CD4-positive, alpha-beta T cell treated with Interleukin-6 for 4 hours (primary cell): ENCODE measurements at regions not wholly inside any gene's neighbourhood (a gene's known extent, or its start where the extent isn't known, plus 50 kb on each side); places are given as distances from the start of the nearest gene placed in this dataset.

ENCODE experiments used
- DNase-seq: peaks from one replicate; pipeline ENCODE4 v3.0.0-alpha.2; 2020; ENCODE audit warnings: mixed read lengths

- no peak for DNase-seq
Observed at GRCh38 chr2:104649866-104650265, 204.0 kb upstream of the POU3F3 start.

GRCh38 chr2:104650405-104650996 lies 203.4 kb upstream of the POU3F3 start:
- no peak for DNase-seq

- DNase-seq = no peak
Observed at GRCh38 chr2:104654811-104655210, 199.1 kb upstream of the POU3F3 start.

- no peak for DNase-seq
Observed at GRCh38 chr2:104656571-104657163, 197.2 kb upstream of the POU3F3 start.

GRCh38 chr2:104658144-104658835 lies 195.6 kb upstream of the POU3F3 start:
- DNase-seq = no peak

- DNase-seq = no peak
Observed at GRCh38 chr2:104658904-104659591, 194.9 kb upstream of the POU3F3 start.

- DNase-seq = no peak
Observed at GRCh38 chr2:104660991-104661390, 192.9 kb upstream of the POU3F3 start.

- DNase-seq = no peak
Observed at GRCh38 chr2:104664672-104665071, 189.2 kb upstream of the POU3F3 start.

- DNase-seq = no peak
Observed at GRCh38 chr2:104668631-104669030, 185.3 kb upstream of the POU3F3 start.

- DNase-seq = no peak
Observed at GRCh38 chr2:104673225-104673624, 180.7 kb upstream of the POU3F3 start.

GRCh38 chr2:104678181-104678580 lies 175.7 kb upstream of the POU3F3 start:
- no peak for DNase-seq

GRCh38 chr2:104685591-104685990 lies 168.3 kb upstream of the POU3F3 start:
- no peak for DNase-seq

- no peak for DNase-seq
Observed at GRCh38 chr2:104687147-104687546, 166.8 kb upstream of the POU3F3 start.

- DNase-seq = no peak
Observed at GRCh38 chr2:104690255-104690984, 163.5 kb upstream of the POU3F3 start.

GRCh38 chr2:104698276-104698675 lies 155.6 kb upstream of the POU3F3 start:
- no peak for DNase-seq

- DNase-seq = no peak
Observed at GRCh38 chr2:104701411-104701911, 152.5 kb upstream of the POU3F3 start.

GRCh38 chr2:104702031-104702850 lies 151.7 kb upstream of the POU3F3 start:
- no peak for DNase-seq

- no peak for DNase-seq
Observed at GRCh38 chr2:104703669-104704068, 150.2 kb upstream of the POU3F3 start.

GRCh38 chr2:104704496-104705245 lies 149.2 kb upstream of the POU3F3 start:
- DNase-seq = no peak

GRCh38 chr2:104707056-104707455 lies 146.9 kb upstream of the POU3F3 start:
- DNase-seq = no peak

- no peak for DNase-seq
Observed at GRCh38 chr2:104708967-104709366, 144.9 kb upstream of the POU3F3 start.
